ENCODE measurements at regions not wholly inside any gene's neighbourhood (a gene's known extent, or its start where the extent isn't known, plus 50 kb on each side); places are given as distances from the start of the nearest gene placed in this dataset.

DNA sequence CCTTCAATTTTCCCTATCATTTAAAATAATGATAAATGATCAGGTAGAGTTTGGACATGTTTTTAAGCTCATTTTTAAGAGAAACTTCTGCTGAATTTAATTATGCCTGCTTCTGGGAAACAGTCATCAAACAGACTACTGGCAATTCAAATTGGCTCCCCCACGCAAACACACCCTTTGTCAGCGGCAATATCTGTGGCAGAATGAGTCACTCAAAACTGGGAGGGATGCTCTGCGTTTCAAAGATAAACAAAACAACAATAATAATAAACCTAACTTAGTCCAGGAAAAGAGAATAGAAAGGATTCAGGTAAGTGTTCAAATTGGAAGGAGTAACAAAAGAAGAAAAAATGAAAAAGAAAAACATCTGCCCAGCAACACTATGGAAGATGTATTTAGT, 108.1 kb upstream of the ERCC4 start:
- no peak for TF ChIP-seq CTCF (IDR thresholded peaks at IDR 0.05; ENCODE audit: insufficient read depth, low read depth, low read length)
- no peak overlapping the region for H3K4me3 ChIP-seq (ENCODE audit: low read depth, low read length)
- no peak for DNase-seq (ENCODE audit: low read depth)

- no peak for TF ChIP-seq CTCF (IDR thresholded peaks at IDR 0.05; ENCODE audit: insufficient read depth, low read depth, low read length)
- no peak overlapping the region for H3K4me3 ChIP-seq (ENCODE audit: low read depth, low read length)
- DNase-seq (ENCODE audit: low read depth), result no peak
Measured at GRCh38 chr16:13816701-13817100, 103.3 kb upstream of the ERCC4 start.

GRCh38 chr16:13823501-13823900, 96.5 kb upstream of the ERCC4 start:
- DNase-seq (ENCODE audit: low read depth), result no peak
- no peak overlapping the region for H3K4me3 ChIP-seq (ENCODE audit: low read depth, low read length)
- TF ChIP-seq CTCF (IDR thresholded peaks at IDR 0.05; ENCODE audit: insufficient read depth, low read depth, low read length), result no peak

- no peak for TF ChIP-seq CTCF (IDR thresholded peaks at IDR 0.05; ENCODE audit: insufficient read depth, low read depth, low read length)
- no peak overlapping the region for H3K4me3 ChIP-seq (ENCODE audit: low read depth, low read length)
- DNase-seq (ENCODE audit: low read depth), result no peak
Measured at GRCh38 chr16:13829697-13830299, 90.2 kb upstream of the ERCC4 start.

DNA sequence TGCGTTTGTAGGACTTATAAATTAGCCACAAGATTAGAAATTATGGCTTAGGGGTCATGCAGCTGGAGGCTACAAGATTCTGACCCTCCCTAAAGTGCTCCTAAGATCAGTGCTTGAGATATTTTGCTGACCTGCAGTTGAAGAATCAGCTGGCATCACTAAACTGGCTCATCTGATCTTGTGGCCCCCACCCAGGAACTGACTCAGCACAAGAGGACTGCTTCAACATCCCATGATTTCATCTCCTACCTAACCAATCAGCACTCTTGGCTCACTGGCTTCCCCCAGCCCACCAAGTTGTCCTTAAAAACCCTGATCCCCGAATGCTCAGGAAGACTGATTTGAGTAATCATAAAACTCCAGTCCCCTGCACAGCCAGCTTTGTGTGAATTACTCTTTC, 86.4 kb upstream of the ERCC4 start:
- H3K4me3 ChIP-seq (ENCODE audit: low read depth, low read length), result no peak overlapping the region
- TF ChIP-seq CTCF (IDR thresholded peaks at IDR 0.05; ENCODE audit: insufficient read depth, low read depth, low read length), result no peak
- no peak for DNase-seq (ENCODE audit: low read depth)

- DNase-seq (ENCODE audit: low read depth), result no peak
- TF ChIP-seq CTCF (IDR thresholded peaks at IDR 0.05; ENCODE audit: insufficient read depth, low read depth, low read length), result no peak
- H3K4me3 ChIP-seq (ENCODE audit: low read depth, low read length), result no peak overlapping the region
Measured at GRCh38 chr16:13835387-13835786, 84.6 kb upstream of the ERCC4 start.

Measured in fibroblast of villous mesenchyme (primary cell).